ENCODE measurements at regions not wholly inside any gene's neighbourhood (a gene's known extent, or its start where the extent isn't known, plus 50 kb on each side); places are given as distances from the start of the nearest gene placed in this dataset.

GRCh38 chr6:3640868-3641267 lies 110.6 kb downstream of the PXDC1 start:
- no peak for DNase-seq

- no peak for DNase-seq
These were observed 112.9 kb downstream of the PXDC1 start for GRCh38 chr6:3638662-3639061.

- no peak for DNase-seq
These were observed 115.5 kb downstream of the PXDC1 start for GRCh38 chr6:3636060-3636459.

GRCh38 chr6:3635482-3635881 lies 116.0 kb downstream of the PXDC1 start:
- no peak for DNase-seq

GRCh38 chr6:3634280-3634816 lies 117.2 kb downstream of the PXDC1 start:
- no peak for DNase-seq

- no peak for DNase-seq
These were observed 117.8 kb downstream of the PXDC1 start for GRCh38 chr6:3633711-3634110.

- no peak for DNase-seq
These were observed 119.6 kb downstream of the PXDC1 start for GRCh38 chr6:3631877-3632276.

- DNase-seq = no peak
These were observed 120.3 kb downstream of the PXDC1 start for GRCh38 chr6:3631186-3631585.

- no peak for DNase-seq
These were observed 121.2 kb downstream of the PXDC1 start for GRCh38 chr6:3630258-3630835.

- DNase-seq = no peak
These were observed 123.3 kb downstream of the PXDC1 start for GRCh38 chr6:3627956-3628835.

GRCh38 chr6:3627501-3627900 lies 124.0 kb downstream of the PXDC1 start:
- no peak for DNase-seq

GRCh38 chr6:3625980-3626563 lies 125.4 kb downstream of the PXDC1 start:
- DNase-seq = no peak

- DNase-seq = no peak
These were observed 126.1 kb downstream of the PXDC1 start for GRCh38 chr6:3625149-3625979.

GRCh38 chr6:3624250-3625136 lies 127.0 kb downstream of the PXDC1 start:
- DNase-seq = no peak

GRCh38 chr6:3623451-3624249 lies 127.9 kb downstream of the PXDC1 start:
- DNase-seq = no peak

GRCh38 chr6:3621411-3621810 lies 130.1 kb downstream of the PXDC1 start:
- no peak for DNase-seq

GRCh38 chr6:3620937-3621336 lies 130.6 kb downstream of the PXDC1 start:
- DNase-seq = no peak

- no peak for DNase-seq
These were observed 131.1 kb downstream of the PXDC1 start for GRCh38 chr6:3620389-3620788.

- DNase-seq = no peak
These were observed 131.7 kb downstream of the PXDC1 start for GRCh38 chr6:3619800-3620199.

GRCh38 chr6:3619201-3619600 lies 132.3 kb downstream of the PXDC1 start:
- no peak for DNase-seq

GRCh38 chr6:3618642-3619041 lies 132.9 kb downstream of the PXDC1 start:
- DNase-seq = no peak

All from EL (cell line).